Trophoblast cell (in vitro differentiated cells and primary cell): ENCODE measurements at regions not wholly inside any gene's neighbourhood (a gene's known extent, or its start where the extent isn't known, plus 50 kb on each side); places are given as distances from the start of the nearest gene placed in this dataset.

ENCODE experiments used
- DNase-seq, 2 donors: peaks; one replicate each; pipeline ENCODE4 v3.0.0-alpha.2; 2016
- H2AFZ ChIP-seq: 2 replicates; pipeline ENCODE4 v1.6.1; 2013; ENCODE audit warnings: low read length, moderate library complexity, mild to moderate bottlenecking; ENCODE audit not compliant: insufficient read depth, poor library complexity
- H2AK5ac ChIP-seq: 2 replicates; pipeline ENCODE4 v1.6.1; 2013; ENCODE audit warnings: mild to moderate bottlenecking, low read length
- H2BK120ac ChIP-seq: 2 replicates; pipeline ENCODE4 v1.6.1; 2013; ENCODE audit warnings: low read length, mild to moderate bottlenecking, moderate library complexity; ENCODE audit not compliant: insufficient read depth, poor library complexity
- H2BK12ac ChIP-seq: 2 replicates; pipeline ENCODE4 v1.6.1; 2013; ENCODE audit warnings: mild to moderate bottlenecking, low read length, moderate library complexity
- H2BK5ac ChIP-seq: 2 replicates; pipeline ENCODE4 v1.6.1; 2013; ENCODE audit warnings: low read length, low read depth, moderate library complexity, mild to moderate bottlenecking; ENCODE audit not compliant: poor library complexity
- H3K14ac ChIP-seq: 2 replicates; pipeline ENCODE4 v1.6.1; 2013; ENCODE audit warnings: mild to moderate bottlenecking, low read length
- H3K18ac ChIP-seq: 2 replicates; pipeline ENCODE4 v1.6.1; 2013; ENCODE audit warnings: mild to moderate bottlenecking, low read length
- H3K23ac ChIP-seq: 2 replicates; pipeline ENCODE4 v1.6.1; 2013; ENCODE audit warnings: low read length
- H3K27ac ChIP-seq: 2 replicates; pipeline ENCODE4 v1.5.1; 2013; ENCODE audit warnings: low read depth, mild to moderate bottlenecking, inconsistent platforms, low read length, moderate library complexity
- H3K27me3 ChIP-seq: 2 replicates; pipeline ENCODE4 v1.6.1; 2013; ENCODE audit warnings: inconsistent platforms, mild to moderate bottlenecking, low read length, moderate library complexity; ENCODE audit not compliant: insufficient read depth
- H3K36me3 ChIP-seq, 2 experiments: 1 replicate in 1 of 2; 2 replicates in 1 of 2; pipeline ENCODE4 v1.6.1; 2013; ENCODE audit warnings: low read length in 2 of 2, mild to moderate bottlenecking in 2 of 2, moderate library complexity in 1 of 2; ENCODE audit not compliant: insufficient read depth in 2 of 2, control insufficient read depth in 1 of 2
- H3K4ac ChIP-seq: 2 replicates; pipeline ENCODE4 v1.6.1; 2013; ENCODE audit warnings: low read depth, mild to moderate bottlenecking, low read length, moderate library complexity
- H3K4me1 ChIP-seq, 2 experiments: 1 replicate in 1 of 2; 2 replicates in 1 of 2; pipeline ENCODE4 v1.6.1; 2013; ENCODE audit warnings: low read length in 2 of 2, mild to moderate bottlenecking in 2 of 2, moderate library complexity in 1 of 2; ENCODE audit not compliant: insufficient read depth in 2 of 2, control insufficient read depth in 1 of 2
- H3K4me2 ChIP-seq: 2 replicates; pipeline ENCODE4 v1.6.1; 2013; ENCODE audit warnings: inconsistent platforms, mild to moderate bottlenecking, low read length, moderate library complexity
- H3K4me3 ChIP-seq: 2 replicates; pipeline ENCODE4 v1.5.1; 2013; ENCODE audit warnings: mild to moderate bottlenecking, low read depth, low read length, inconsistent platforms
- H3K79me1 ChIP-seq: one replicate; pipeline ENCODE4 v1.6.1; 2013; ENCODE audit warnings: low read length
- H3K79me2 ChIP-seq: 2 replicates; pipeline ENCODE4 v1.6.1; 2013; ENCODE audit warnings: low read length, mild to moderate bottlenecking; ENCODE audit not compliant: control insufficient read depth, insufficient read depth, poor library complexity
- H3K9ac ChIP-seq: 2 replicates; pipeline ENCODE4 v1.6.1; 2013; ENCODE audit warnings: mild to moderate bottlenecking, low read length
- H3K9me3 ChIP-seq: 2 replicates; pipeline ENCODE4 v1.6.1; 2013; ENCODE audit warnings: low read depth, mild to moderate bottlenecking, control low read depth, inconsistent platforms, low read length; ENCODE audit not compliant: insufficient read depth
- H4K12ac ChIP-seq: 2 replicates; pipeline ENCODE4 v1.6.1; 2013; ENCODE audit warnings: low read depth, mild to moderate bottlenecking, low read length, moderate library complexity
- H4K8ac ChIP-seq: 2 replicates; pipeline ENCODE4 v1.6.1; 2013; ENCODE audit warnings: low read depth, mild to moderate bottlenecking, low read length, moderate library complexity
- H4K91ac ChIP-seq: one replicate; pipeline ENCODE4 v1.6.1; 2013; ENCODE audit warnings: low read depth, mild to moderate bottlenecking, low read length, moderate library complexity
- WGBS: extraction: QIAGEN DNeasy Blood & Tissue Kit; methylation state at CpG from one replicate; pipeline ENCODE4 v1.1.7; 2013; ENCODE audit warnings: missing lambda C conversion rate; ENCODE audit not compliant: insufficient read length, insufficient coverage; ENCODE audit errors: extremely low coverage; 5-methylcytosine and 5-hydroxymethylcytosine counted together

DNA sequence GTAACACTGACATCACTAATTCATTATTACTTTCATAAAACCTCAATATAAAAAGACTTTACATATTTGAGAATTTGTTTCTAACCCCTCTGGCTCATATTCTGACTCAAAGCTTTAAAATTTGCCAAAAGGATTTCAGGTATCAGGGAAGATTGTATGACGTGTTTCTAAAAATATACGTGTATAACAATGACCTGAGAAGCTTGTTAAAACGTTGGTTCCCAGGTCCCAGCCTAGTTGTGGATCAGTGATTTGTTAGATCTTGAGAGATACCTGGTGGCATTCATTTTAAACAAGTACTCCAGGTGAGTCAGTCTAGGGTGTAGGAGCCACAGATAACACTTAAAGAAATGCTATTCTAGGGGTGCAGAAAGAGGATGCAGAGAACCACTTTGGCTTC, 1096.8 kb upstream of the NXPH2 start:
- H3K4me3 ChIP-seq, result no peak overlapping the region
- H2BK5ac ChIP-seq, result no peak overlapping the region
- H2AK5ac ChIP-seq, result no peak overlapping the region
- no peak overlapping the region for H3K4me2 ChIP-seq
- no peak overlapping the region for H2AFZ ChIP-seq
- H3K23ac ChIP-seq, result no peak overlapping the region
- H4K91ac ChIP-seq, result no peak overlapping the region
- no peak overlapping the region for H3K14ac ChIP-seq
- H4K12ac ChIP-seq, result no peak overlapping the region
- H3K79me1 ChIP-seq, result no peaks in the 10 kb centered on the region
- H3K4ac ChIP-seq, result no peak overlapping the region
- no peaks in the 10 kb centered on the region for H3K27me3 ChIP-seq
- no peak overlapping the region for H4K8ac ChIP-seq
- WGBS, result no CpG with 5 or more reads among the region's 3 CpGs
- H3K27ac ChIP-seq, result no peak overlapping the region
- no peak overlapping the region for H2BK12ac ChIP-seq
- peaks cover 1% of the 10 kb centered on the region for H3K9me3 ChIP-seq
- H3K4me1 ChIP-seq, result no peaks in the 10 kb centered on the region
- H3K9ac ChIP-seq, result no peak overlapping the region
- no peak overlapping the region for H2BK120ac ChIP-seq
- no peaks in the 10 kb centered on the region for H3K36me3 ChIP-seq
- H3K79me2 ChIP-seq, result no peaks in the 10 kb centered on the region
- DNase-seq, result peak; percentile 14 to 23
- no peak overlapping the region for H3K18ac ChIP-seq

- Histone ChIP-seq H2BK12ac (no peak overlapping the region), H4K8ac (no peak overlapping the region), H2AK5ac (no peak overlapping the region), H2BK5ac (no peak overlapping the region), H3K4ac (no peak overlapping the region), H3K27me3 (no peaks in the 10 kb centered on the region), H4K12ac (no peak overlapping the region), H3K4me2 (no peak overlapping the region), H3K79me2 (no peaks in the 10 kb centered on the region), H2BK120ac (no peak overlapping the region), H3K14ac (no peak overlapping the region), H3K23ac (no peak overlapping the region), H3K4me1 (no peaks in the 10 kb centered on the region), H3K27ac (no peak overlapping the region), H3K9me3 (peaks cover 2% of the 10 kb centered on the region), H3K36me3 (no peaks in the 10 kb centered on the region), H3K4me3 (no peak overlapping the region), H3K9ac (no peak overlapping the region), H3K79me1 (no peaks in the 10 kb centered on the region), H3K18ac (no peak overlapping the region), H4K91ac (no peak overlapping the region), H2AFZ (no peak overlapping the region)
- DNase-seq, result no peak
- WGBS, result no CpG with 5 or more reads among the region's 2 CpGs
These were observed 1096.1 kb upstream of the NXPH2 start for GRCh38 chr2:139876321-139876720.

GRCh38 chr2:139872503-139872902, 1092.3 kb upstream of the NXPH2 start:
- no peaks in the 10 kb centered on the region for H3K36me3 ChIP-seq
- no peak overlapping the region for H3K27ac ChIP-seq

GRCh38 chr2:139872032-139872431, 1091.8 kb upstream of the NXPH2 start:
- Histone ChIP-seq H3K18ac (no peak overlapping the region), H3K14ac (no peak overlapping the region), H4K12ac (no peak overlapping the region), H4K8ac (no peak overlapping the region), H3K9ac (no peak overlapping the region), H3K4me2 (no peak overlapping the region), H2BK12ac (no peak overlapping the region), H3K27me3 (no peaks in the 10 kb centered on the region), H3K4me3 (no peak overlapping the region), H3K4ac (no peak overlapping the region), H3K9me3 (peaks cover 2% of the 10 kb centered on the region), H2BK120ac (no peak overlapping the region), H3K36me3 (no peaks in the 10 kb centered on the region), H3K4me1 (peaks cover 0 to 4% of the 10 kb centered on the region in 2 experiments), H2AFZ (no peak overlapping the region), H3K79me2 (no peaks in the 10 kb centered on the region), H2BK5ac (no peak overlapping the region), H4K91ac (no peak overlapping the region), H3K23ac (no peak overlapping the region), H3K27ac (no peak overlapping the region), H2AK5ac (no peak overlapping the region), H3K79me1 (no peaks in the 10 kb centered on the region)
- no peak for DNase-seq
- no CpG with 5 or more reads among the region's 8 CpGs for WGBS

More at GRCh38 chr2:139872503-139872902, 1092.3 kb upstream of the NXPH2 start:
- Histone ChIP-seq H4K8ac (no peak overlapping the region), H3K9me3 (peaks cover 2% of the 10 kb centered on the region), H2AFZ (no peak overlapping the region), H3K79me1 (no peaks in the 10 kb centered on the region), H2BK5ac (no peak overlapping the region), H3K23ac (no peak overlapping the region), H3K4me2 (no peak overlapping the region), H3K4me1 (peaks cover 0 to 4% of the 10 kb centered on the region in 2 experiments), H3K14ac (no peak overlapping the region), H2AK5ac (no peak overlapping the region), H4K91ac (no peak overlapping the region), H2BK12ac (no peak overlapping the region), H3K4ac (no peak overlapping the region), H3K18ac (no peak overlapping the region), H3K9ac (no peak overlapping the region), H2BK120ac (no peak overlapping the region), H4K12ac (no peak overlapping the region), H3K79me2 (no peaks in the 10 kb centered on the region), H3K27me3 (no peaks in the 10 kb centered on the region), H3K4me3 (no peak overlapping the region)
- DNase-seq, result no peak
- WGBS, result no CpG with 5 or more reads among the region's 4 CpGs
